H9 (cell line): ENCODE measurements at regions not wholly inside any gene's neighbourhood (a gene's known extent, or its start where the extent isn't known, plus 50 kb on each side); places are given as distances from the start of the nearest gene placed in this dataset.

Experiments
- DNase-seq: peaks from one replicate; pipeline ENCODE4 v3.0.0-alpha.2; 2017
- H2AFZ ChIP-seq: one replicate; pipeline ENCODE4 v1.6.1; 2013; ENCODE audit warnings: mild to moderate bottlenecking, low read length, control low read depth, moderate library complexity
- H2AK5ac ChIP-seq: 2 replicates; pipeline ENCODE4 v1.6.1; 2013; ENCODE audit warnings: low read length, control low read depth, mixed read lengths; ENCODE audit not compliant: insufficient read length
- H2BK120ac ChIP-seq: one replicate; pipeline ENCODE4 v1.6.1; 2013; ENCODE audit warnings: low read depth, mild to moderate bottlenecking, low read length, control low read depth, inconsistent platforms; ENCODE audit not compliant: poor library complexity, severe bottlenecking
- H2BK12ac ChIP-seq: 2 replicates; pipeline ENCODE4 v1.6.1; 2013; ENCODE audit warnings: low read length, control low read depth, mixed read lengths, low read depth; ENCODE audit not compliant: insufficient read length
- H2BK15ac ChIP-seq: 2 replicates; pipeline ENCODE4 v1.6.1; 2013; ENCODE audit warnings: low read depth, low read length, control low read depth
- H2BK20ac ChIP-seq: one replicate; pipeline ENCODE4 v1.6.1; 2013; ENCODE audit warnings: low read depth, mild to moderate bottlenecking, low read length, control low read depth, inconsistent platforms; ENCODE audit not compliant: poor library complexity, severe bottlenecking
- H2BK5ac ChIP-seq: 2 replicates; pipeline ENCODE4 v1.6.1; 2013; ENCODE audit warnings: low read length, control low read depth, mixed read lengths; ENCODE audit not compliant: insufficient read length
- H3K14ac ChIP-seq: 2 replicates; pipeline ENCODE4 v1.6.1; 2013; ENCODE audit warnings: low read length, control low read depth; ENCODE audit not compliant: insufficient read depth
- H3K18ac ChIP-seq: 2 replicates; pipeline ENCODE4 v1.6.1; 2013; ENCODE audit warnings: low read depth, mild to moderate bottlenecking, mixed read lengths, low read length, control low read depth; ENCODE audit not compliant: insufficient read length
- H3K23ac ChIP-seq: 2 replicates; pipeline ENCODE4 v1.6.1; 2013; ENCODE audit warnings: low read length, control low read depth, mixed read lengths, low read depth; ENCODE audit not compliant: insufficient read length
- H3K23me2 ChIP-seq: 2 replicates; pipeline ENCODE4 v1.6.1; 2013; ENCODE audit warnings: low read depth, mild to moderate bottlenecking, mixed read lengths, low read length, control low read depth; ENCODE audit not compliant: insufficient read length, poor library complexity, severe bottlenecking
- H3K27ac ChIP-seq: 2 replicates; pipeline ENCODE4 v1.5.1; 2013; ENCODE audit warnings: low read length, control low read depth, mixed read lengths, low read depth; ENCODE audit not compliant: insufficient read length
- H3K27me3 ChIP-seq: 2 replicates; pipeline ENCODE4 v1.6.1; 2013; ENCODE audit warnings: low read length, control low read depth, inconsistent platforms; ENCODE audit not compliant: insufficient read depth
- H3K4ac ChIP-seq: 2 replicates; pipeline ENCODE4 v1.6.1; 2013; ENCODE audit warnings: low read depth, mild to moderate bottlenecking, control low read depth, inconsistent platforms, low read length, moderate library complexity
- H3K4me1 ChIP-seq: 2 replicates; pipeline ENCODE4 v1.6.1; 2013; ENCODE audit warnings: low read length, control low read depth, inconsistent platforms; ENCODE audit not compliant: insufficient read depth
- H3K4me2 ChIP-seq: 2 replicates; pipeline ENCODE4 v1.6.1; 2013; ENCODE audit warnings: low read length, control low read depth, mixed read lengths; ENCODE audit not compliant: insufficient read length, insufficient read depth
- H3K56ac ChIP-seq: 2 replicates; pipeline ENCODE4 v1.6.1; 2013; ENCODE audit warnings: low read depth, mild to moderate bottlenecking, mixed read lengths, low read length, control low read depth; ENCODE audit not compliant: insufficient read length
- H3K79me1 ChIP-seq: 2 replicates; pipeline ENCODE4 v1.6.1; 2013; ENCODE audit warnings: low read depth, mild to moderate bottlenecking, moderate library complexity, low read length, control low read depth, inconsistent platforms; ENCODE audit not compliant: insufficient read depth, poor library complexity, severe bottlenecking
- H3K79me2 ChIP-seq: 2 replicates; pipeline ENCODE4 v1.6.1; 2013; ENCODE audit warnings: low read length, control low read depth, inconsistent platforms; ENCODE audit not compliant: insufficient read depth
- H3K9ac ChIP-seq: 2 replicates; pipeline ENCODE4 v1.6.1; 2013; ENCODE audit warnings: low read length, control low read depth, mixed read lengths; ENCODE audit not compliant: insufficient read length; ENCODE audit errors: extremely low read depth
- H3K9me3 ChIP-seq: one replicate; pipeline ENCODE4 v1.6.1; 2013; ENCODE audit warnings: low read depth, low read length, inconsistent platforms; ENCODE audit not compliant: control insufficient read depth
- H3T11ph ChIP-seq: one replicate; pipeline ENCODE4 v1.6.1; 2013; ENCODE audit warnings: mild to moderate bottlenecking, low read length, control low read depth, inconsistent platforms
- H4K20me1 ChIP-seq: one replicate; pipeline ENCODE4 v1.6.1; 2013; ENCODE audit not compliant: control insufficient read depth, insufficient read length, insufficient read depth
- H4K5ac ChIP-seq: 2 replicates; pipeline ENCODE4 v1.6.1; 2013; ENCODE audit warnings: low read depth, mild to moderate bottlenecking, mixed read lengths, low read length, control low read depth; ENCODE audit not compliant: insufficient read length
- H4K8ac ChIP-seq: replicated peaks from 2 replicates; pipeline ENCODE4 v1.6.1; 2013; ENCODE audit warnings: low read length, control low read depth, mixed read lengths, low read depth; ENCODE audit not compliant: insufficient read length
- H4K91ac ChIP-seq: 2 replicates; pipeline ENCODE4 v1.6.1; 2013; ENCODE audit warnings: low read depth, mild to moderate bottlenecking, moderate library complexity, mixed read lengths, low read length, control low read depth; ENCODE audit not compliant: insufficient read length
- H3K27ac Mint-ChIP-seq, 3 experiments: 2 replicates in 2 of 3; 3 replicates in 1 of 3; pipeline ENCODE4 v1.8.0; 2020 to 2021; ENCODE audit warnings: mixed read lengths in 3 of 3, mild to moderate bottlenecking in 1 of 3, moderate library complexity in 1 of 3
- H3K27me3 Mint-ChIP-seq: 2 replicates; pipeline ENCODE4 v1.8.0; 2021; ENCODE audit warnings: low read depth, mild to moderate bottlenecking, moderate library complexity, mixed read lengths
- H3K36me3 Mint-ChIP-seq, 3 experiments: 2 replicates in 2 of 3; 3 replicates in 1 of 3; pipeline ENCODE4 v1.8.0; 2020 to 2021; ENCODE audit warnings: low read depth in 3 of 3, mixed read lengths in 3 of 3; ENCODE audit not compliant: insufficient read depth in 1 of 3
- H3K4me1 Mint-ChIP-seq, 2 experiments: 2 replicates each; pipeline ENCODE4 v1.8.0; 2020; ENCODE audit warnings: mixed read lengths in 2 of 2
- H3K4me3 Mint-ChIP-seq, 2 experiments: 2 replicates in 1 of 2; 3 replicates in 1 of 2; pipeline ENCODE4 v1.8.0; 2020 to 2021; ENCODE audit warnings: mild to moderate bottlenecking in 2 of 2, mixed read lengths in 2 of 2, moderate library complexity in 1 of 2
- H3K9me3 Mint-ChIP-seq, 2 experiments: 2 replicates in 1 of 2; 3 replicates in 1 of 2; pipeline ENCODE4 v1.8.0; 2020; ENCODE audit warnings: mild to moderate bottlenecking in 2 of 2, mixed read lengths in 2 of 2, moderate library complexity in 1 of 2
- CTCF ChIP-seq: fragments of 200-600 bp; sonication (generic); conservative IDR thresholded peaks from 3 replicates; pipeline ENCODE4 v1.8.0; 2021; ENCODE audit warnings: antibody characterized with exemption, mild to moderate bottlenecking
- WGBS: extraction: QIAGEN DNeasy Blood & Tissue Kit; methylation state at CpG from one replicate; pipeline ENCODE4 v1.1.7; 2013; ENCODE audit warnings: missing lambda C conversion rate, low lambda C conversion rate, mixed read lengths; ENCODE audit not compliant: insufficient read length; ENCODE audit errors: extremely low coverage; 5-methylcytosine and 5-hydroxymethylcytosine counted together

GRCh38 chr6:40816601-40817000, 222.4 kb downstream of the UNC5CL start:
- Mint-ChIP-seq H3K4me1 (no peaks in the 10 kb centered on the region), H3K36me3 (no peaks in the 10 kb centered on the region), H3K27me3 (peaks cover 10% of the 10 kb centered on the region), H3K27ac (no peak overlapping the region), H3K4me3 (no peak overlapping the region), H3K9me3 (no peaks in the 10 kb centered on the region)
- no CpG with 5 or more reads among the region's 2 CpGs for WGBS
- Histone ChIP-seq H2AFZ (no peak overlapping the region), H3K4me1 (no peaks in the 10 kb centered on the region), H2BK120ac (no peak overlapping the region), H3K18ac (no peak overlapping the region), H3K4ac (no peak overlapping the region), H2BK20ac (no peak overlapping the region), H3T11ph (no peak overlapping the region), H4K5ac (no peak overlapping the region), H3K23me2 (no peaks in the 10 kb centered on the region), H4K20me1 (no peaks in the 10 kb centered on the region), H3K56ac (no peak overlapping the region), H3K79me2 (no peaks in the 10 kb centered on the region), H2BK12ac (no peak overlapping the region), H2BK15ac (no peak overlapping the region), H2BK5ac (no peak overlapping the region), H2AK5ac (no peak overlapping the region), H3K9me3 (no peaks in the 10 kb centered on the region), H3K4me2 (no peak overlapping the region), H4K8ac (no peak overlapping the region), H3K27ac (no peak overlapping the region), H3K79me1 (no peaks in the 10 kb centered on the region), H4K91ac (no peak overlapping the region), H3K9ac (no peak overlapping the region), H3K14ac (no peak overlapping the region; the same call in 1 of the 2 replicates), H3K27me3 (no peaks in the 10 kb centered on the region; the same call in 1 of the 2 replicates), H3K23ac (no peak overlapping the region)
- no peak for TF ChIP-seq CTCF
- no peak for DNase-seq
